Chondrocyte (in vitro differentiated cells): ENCODE measurements at regions not wholly inside any gene's neighbourhood (a gene's known extent, or its start where the extent isn't known, plus 50 kb on each side); places are given as distances from the start of the nearest gene placed in this dataset.
"Not testable (repeated sequence)": the region's sequence is repeated elsewhere in the genome, so short reads cannot be mapped to it uniquely, and the experiment has no call there.

ENCODE experiments used
- DNase-seq: peaks from one replicate; pipeline ENCODE4 v3.0.0; 2021; ENCODE audit warnings: mixed read lengths, low spot score
- H3K27ac Mint-ChIP-seq: one replicate; pipeline ENCODE4 v1.8.0; 2021; ENCODE audit warnings: mild to moderate bottlenecking, moderate library complexity, mixed read lengths; ENCODE audit not compliant: unreplicated experiment
- H3K27me3 Mint-ChIP-seq: 2 replicates; pipeline ENCODE4 v1.8.0; 2021; ENCODE audit warnings: low read depth, mixed read lengths
- H3K36me3 Mint-ChIP-seq: 2 replicates; pipeline ENCODE4 v1.8.0; 2021; ENCODE audit warnings: low read depth, mixed read lengths
- H3K4me1 Mint-ChIP-seq: 2 replicates; pipeline ENCODE4 v1.8.0; 2021; ENCODE audit warnings: low read depth, mild to moderate bottlenecking, mixed read lengths
- H3K4me3 Mint-ChIP-seq: one replicate; pipeline ENCODE4 v1.8.0; 2021; ENCODE audit warnings: mild to moderate bottlenecking, moderate library complexity, mixed read lengths; ENCODE audit not compliant: unreplicated experiment
- H3K9me3 Mint-ChIP-seq: 2 replicates; pipeline ENCODE4 v1.8.0; 2021; ENCODE audit warnings: low read depth, mixed read lengths
- TF ChIP-seq, protein P1 (sequence below): fragments of 200-600 bp; sonication (generic); IDR thresholded peaks from 2 replicates; pipeline ENCODE4 v1.5.0; 2021; ENCODE audit warnings: antibody characterized with exemption, mild to moderate bottlenecking, moderate library complexity

DNA sequence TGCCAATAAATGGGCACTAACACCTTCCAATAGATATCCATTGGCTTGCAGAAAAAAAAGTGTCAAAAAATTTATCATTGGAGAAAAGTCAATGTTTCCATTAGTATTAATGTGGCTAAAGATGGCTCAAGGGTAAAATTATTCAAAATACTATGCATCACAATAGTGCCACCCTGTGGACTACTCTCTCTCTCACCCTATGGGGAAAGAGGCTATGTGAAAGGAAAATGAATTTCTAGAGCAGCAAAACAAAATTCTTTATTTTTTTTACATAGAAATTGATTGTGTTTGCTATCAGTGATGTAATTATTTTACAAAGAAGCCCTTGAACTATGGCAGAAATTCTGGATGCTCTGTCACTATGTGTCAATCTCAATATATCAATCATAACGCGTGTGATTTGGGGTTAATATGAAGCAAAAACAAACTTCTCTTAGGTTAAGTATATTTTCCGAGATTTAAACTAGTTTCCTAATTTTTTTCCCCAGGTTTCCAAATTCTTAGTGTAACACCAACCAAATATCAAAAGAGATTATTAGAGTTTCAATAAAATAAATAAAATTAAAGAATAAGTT lies 193.9 kb downstream of the USP22 start:
- TF ChIP-seq, protein P1, sequence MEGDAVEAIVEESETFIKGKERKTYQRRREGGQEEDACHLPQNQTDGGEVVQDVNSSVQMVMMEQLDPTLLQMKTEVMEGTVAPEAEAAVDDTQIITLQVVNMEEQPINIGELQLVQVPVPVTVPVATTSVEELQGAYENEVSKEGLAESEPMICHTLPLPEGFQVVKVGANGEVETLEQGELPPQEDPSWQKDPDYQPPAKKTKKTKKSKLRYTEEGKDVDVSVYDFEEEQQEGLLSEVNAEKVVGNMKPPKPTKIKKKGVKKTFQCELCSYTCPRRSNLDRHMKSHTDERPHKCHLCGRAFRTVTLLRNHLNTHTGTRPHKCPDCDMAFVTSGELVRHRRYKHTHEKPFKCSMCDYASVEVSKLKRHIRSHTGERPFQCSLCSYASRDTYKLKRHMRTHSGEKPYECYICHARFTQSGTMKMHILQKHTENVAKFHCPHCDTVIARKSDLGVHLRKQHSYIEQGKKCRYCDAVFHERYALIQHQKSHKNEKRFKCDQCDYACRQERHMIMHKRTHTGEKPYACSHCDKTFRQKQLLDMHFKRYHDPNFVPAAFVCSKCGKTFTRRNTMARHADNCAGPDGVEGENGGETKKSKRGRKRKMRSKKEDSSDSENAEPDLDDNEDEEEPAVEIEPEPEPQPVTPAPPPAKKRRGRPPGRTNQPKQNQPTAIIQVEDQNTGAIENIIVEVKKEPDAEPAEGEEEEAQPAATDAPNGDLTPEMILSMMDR, result peak; percentile 83
- not testable (repeated sequence) for H3K4me1 Mint-ChIP-seq
- peaks cover 14% of the 10 kb centered on the region for H3K27me3 Mint-ChIP-seq

DNA sequence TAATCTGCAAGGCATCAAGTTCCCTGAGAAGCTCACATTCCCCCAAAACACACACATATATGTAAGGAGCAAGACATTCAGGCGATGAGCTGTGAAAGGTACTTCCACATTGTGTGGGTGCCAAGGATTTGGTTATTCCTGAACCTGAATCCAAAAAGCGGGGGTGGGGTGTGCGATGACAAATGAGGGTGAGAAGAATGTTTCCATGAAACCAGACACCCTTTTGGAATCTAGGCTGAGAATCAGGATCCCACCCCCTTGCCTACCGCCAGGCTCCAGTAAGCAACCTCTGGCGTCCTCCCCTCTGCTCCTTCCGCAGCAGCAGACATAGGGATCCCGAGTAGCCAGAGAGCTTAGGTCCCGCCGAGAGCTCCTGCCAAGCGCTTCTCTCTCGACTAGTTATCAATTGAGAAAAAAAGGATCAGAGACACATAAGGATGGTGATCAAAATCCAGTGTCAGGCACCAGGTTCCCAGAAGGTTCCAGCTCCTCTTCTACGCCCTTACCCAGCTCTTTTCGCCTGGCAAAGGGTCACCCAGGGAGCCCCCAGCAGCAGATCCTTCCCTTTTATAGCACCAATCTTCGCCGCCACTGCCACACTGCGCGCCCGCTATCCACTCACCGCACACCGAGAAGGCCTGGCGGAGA lies 191.1 kb downstream of the USP22 start:
- Mint-ChIP-seq H3K27ac (peak overlapping the region; percentile 45), H3K4me3 (peak overlapping the region; percentile 83), H3K27me3 (peaks cover 15% of the 10 kb centered on the region)
- not testable (repeated sequence) for H3K9me3 Mint-ChIP-seq, H3K4me1 Mint-ChIP-seq, H3K36me3 Mint-ChIP-seq, DNase-seq

More for the DNA sequence above, 193.9 kb downstream of the USP22 start:
- H3K9me3 Mint-ChIP-seq, H3K36me3 Mint-ChIP-seq, H3K27ac Mint-ChIP-seq, DNase-seq, H3K4me3 Mint-ChIP-seq: not testable (repeated sequence)

DNA sequence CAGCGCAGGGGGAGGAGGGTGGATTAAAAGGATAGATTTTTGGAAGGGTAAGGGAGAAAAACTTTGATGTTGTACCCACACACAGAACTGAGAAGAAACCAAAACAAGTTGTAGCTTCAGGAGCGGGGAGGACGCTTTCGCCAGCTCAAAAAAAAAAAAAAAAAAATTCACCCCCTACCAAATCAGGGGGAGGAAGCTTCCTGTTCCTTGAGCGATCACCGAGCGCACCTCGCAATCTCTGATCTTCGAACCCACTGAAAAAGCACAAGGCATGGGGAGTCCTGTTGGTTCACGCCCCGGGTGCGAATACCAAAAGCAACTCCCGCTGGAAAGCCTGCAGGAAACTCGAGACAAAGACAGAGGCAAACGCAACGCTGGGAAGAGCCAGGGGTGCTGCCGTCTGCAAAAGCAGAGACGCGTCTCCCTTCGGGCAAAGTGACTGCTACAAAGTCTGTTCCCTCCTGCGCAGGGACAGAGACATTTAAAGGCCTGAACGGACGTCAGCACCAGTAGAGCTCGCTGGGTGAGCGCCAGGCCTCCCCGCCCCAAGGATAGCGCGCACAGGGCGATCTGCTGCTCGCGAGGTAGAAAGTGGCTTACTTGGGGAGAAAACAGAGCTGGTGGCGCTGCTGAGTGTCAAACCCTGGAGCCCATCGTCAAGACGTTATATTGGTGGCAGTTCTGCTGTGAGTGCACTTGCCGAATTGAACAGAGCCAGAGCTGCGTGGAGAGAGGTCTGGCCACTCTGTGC lies 190.4 kb downstream of the USP22 start:
- Mint-ChIP-seq H3K27ac (peak overlapping the region; percentile 45), H3K27me3 (peaks cover 17% of the 10 kb centered on the region), H3K9me3 (no peaks in the 10 kb centered on the region), H3K4me1 (no peaks in the 10 kb centered on the region), H3K36me3 (no peaks in the 10 kb centered on the region), H3K4me3 (peak overlapping the region; percentile 83)
- TF ChIP-seq, protein P1, result peak; percentile 53
- peak; percentile 65 for DNase-seq

GRCh38 chr17:20852990-20853370 lies 189.8 kb downstream of the USP22 start:
- H3K27me3 Mint-ChIP-seq, result peaks cover 17% of the 10 kb centered on the region
- H3K4me1 Mint-ChIP-seq, result no peaks in the 10 kb centered on the region
- peak overlapping the region; percentile 9 for H3K27ac Mint-ChIP-seq
- H3K4me3 Mint-ChIP-seq, result peak overlapping the region; percentile 83
- TF ChIP-seq, protein P1, result no peak
- H3K36me3 Mint-ChIP-seq, result no peaks in the 10 kb centered on the region
- H3K9me3 Mint-ChIP-seq, result no peaks in the 10 kb centered on the region
- DNase-seq, result no peak

- not testable (repeated sequence) for H3K4me1 Mint-ChIP-seq, H3K9me3 Mint-ChIP-seq, DNase-seq, H3K36me3 Mint-ChIP-seq, H3K4me3 Mint-ChIP-seq, H3K27ac Mint-ChIP-seq
- peaks cover 14% of the 10 kb centered on the region for H3K27me3 Mint-ChIP-seq
Observed at GRCh38 chr17:20855910-20856470, 186.8 kb downstream of the USP22 start.

DNA sequence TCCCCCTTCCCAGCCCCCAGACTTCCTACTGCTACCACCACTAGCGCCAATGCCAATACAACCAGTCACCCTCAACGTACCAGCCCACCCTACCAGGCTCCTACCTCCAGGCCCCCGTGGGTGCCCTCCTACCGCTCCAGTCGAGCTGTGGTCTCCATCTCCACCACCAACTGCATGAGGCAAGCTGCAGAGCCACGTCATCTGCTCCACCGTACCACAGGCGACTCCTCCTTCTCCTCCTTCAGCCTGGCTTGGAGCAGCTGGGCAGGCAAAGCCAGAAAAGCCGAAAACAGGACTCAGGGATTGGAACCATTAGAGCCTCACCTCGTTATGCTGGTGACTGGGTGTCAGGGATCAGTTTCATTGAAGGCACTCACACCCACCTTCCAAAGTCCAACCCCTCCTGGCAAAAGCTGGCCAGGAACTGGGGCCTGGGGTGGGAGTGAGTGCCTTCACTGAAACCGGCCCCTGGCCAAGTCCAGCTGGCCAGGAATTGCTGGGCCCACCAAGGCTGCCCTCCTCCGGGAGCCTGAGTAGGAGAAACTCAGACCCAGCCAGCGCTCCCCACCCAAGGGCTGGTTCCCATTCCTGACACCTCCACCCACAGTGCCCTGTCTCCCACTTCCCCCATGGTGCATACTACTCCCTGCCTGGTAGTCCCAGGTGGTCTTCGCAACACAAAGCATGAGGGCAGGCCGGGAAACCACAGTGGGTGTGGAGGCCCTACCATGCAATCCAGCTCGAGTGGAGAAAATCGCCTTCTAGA lies 176.2 kb downstream of the USP22 start:
- not testable (repeated sequence) for H3K27me3 Mint-ChIP-seq, H3K9me3 Mint-ChIP-seq, H3K4me3 Mint-ChIP-seq, H3K36me3 Mint-ChIP-seq
- DNase-seq, result peak; percentile 55
- Mint-ChIP-seq H3K4me1 (peaks cover 18% of the 10 kb centered on the region), H3K27ac (peak overlapping the region; percentile 6)

- H3K27me3 Mint-ChIP-seq, H3K9me3 Mint-ChIP-seq, H3K4me3 Mint-ChIP-seq, H3K36me3 Mint-ChIP-seq: not testable (repeated sequence)
- Mint-ChIP-seq H3K4me1 (peaks cover 26% of the 10 kb centered on the region), H3K27ac (peak overlapping the region; percentile 22)
- peak; percentile 50 for DNase-seq
Observed at GRCh38 chr17:20867436-20867937, 175.3 kb downstream of the USP22 start.

GRCh38 chr17:20867938-20868661 lies 174.7 kb downstream of the USP22 start:
- not testable (repeated sequence) for H3K9me3 Mint-ChIP-seq, H3K27me3 Mint-ChIP-seq, H3K27ac Mint-ChIP-seq, H3K36me3 Mint-ChIP-seq, H3K4me3 Mint-ChIP-seq
- H3K4me1 Mint-ChIP-seq, result peaks cover 33% of the 10 kb centered on the region
- DNase-seq, result peak; percentile 84
